Activated CD4-positive, alpha-beta memory T cell treated with anti-CD3 and anti-CD28 coated beads for 36 hours (primary cell): ENCODE measurements at regions not wholly inside any gene's neighbourhood (a gene's known extent, or its start where the extent isn't known, plus 50 kb on each side); places are given as distances from the start of the nearest gene placed in this dataset.

Experiments
- CTCF ChIA-PET: fragments of 350-600 bp; sonication (Branson Sonifier 250); formaldehyde crosslinking; loops from one replicate; lab custom pipeline; 2021; ENCODE audit warnings: antibody characterized with exemption, inconsistent platforms; lab: Charles Lee
- POLR2A ChIA-PET: fragments of 350-600 bp; sonication (Branson Sonifier 250); formaldehyde crosslinking; loops from one replicate; lab custom pipeline; 2021; ENCODE audit warnings: antibody characterized with exemption; lab: Charles Lee
- DNase-seq: peaks from one replicate; pipeline ENCODE4 v3.0.0-alpha.2; 2020
- H3K27ac Mint-ChIP-seq: one replicate; pipeline ENCODE4 v1.8.0; 2021; ENCODE audit warnings: mixed read lengths
- H3K27me3 Mint-ChIP-seq: one replicate; pipeline ENCODE4 v1.8.0; 2021; ENCODE audit warnings: mixed read lengths
- H3K36me3 Mint-ChIP-seq: one replicate; pipeline ENCODE4 v1.8.0; 2021; ENCODE audit warnings: mixed read lengths
- H3K4me1 Mint-ChIP-seq: one replicate; pipeline ENCODE4 v1.8.0; 2021; ENCODE audit warnings: low read depth, mixed read lengths
- H3K4me3 Mint-ChIP-seq: one replicate; pipeline ENCODE4 v1.8.0; 2021; ENCODE audit warnings: mild to moderate bottlenecking, mixed read lengths
- H3K9me3 Mint-ChIP-seq: one replicate; pipeline ENCODE4 v1.8.0; 2021; ENCODE audit warnings: mixed read lengths
- intact Hi-C: fragments of 100-400 bp; cut with micrococcal nuclease; formaldehyde crosslinking; loops from one replicate; pipeline ENCODE4 v1.15.1; 2023

GRCh38 chr19:28393574-28394336, 819.2 kb downstream of the UQCRFS1 start:
- ChIA-PET POLR2A (no interaction called here), CTCF (no interaction called here)
- no peaks in the 10 kb centered on the region for H3K27me3 Mint-ChIP-seq
- H3K36me3 Mint-ChIP-seq, result no peaks in the 10 kb centered on the region
- no peak for DNase-seq
- intact Hi-C loops, result no loop called here
- no peak overlapping the region for H3K27ac Mint-ChIP-seq
- peaks cover 11% of the 10 kb centered on the region for H3K9me3 Mint-ChIP-seq
- H3K4me3 Mint-ChIP-seq, result no peak overlapping the region
- no peaks in the 10 kb centered on the region for H3K4me1 Mint-ChIP-seq

- ChIA-PET CTCF (no interaction called here), POLR2A (no interaction called here)
- H3K36me3 Mint-ChIP-seq, result no peaks in the 10 kb centered on the region
- H3K27ac Mint-ChIP-seq, result no peak overlapping the region
- peaks cover 11% of the 10 kb centered on the region for H3K9me3 Mint-ChIP-seq
- no peak overlapping the region for H3K4me3 Mint-ChIP-seq
- DNase-seq, result no peak
- no peaks in the 10 kb centered on the region for H3K4me1 Mint-ChIP-seq
- H3K27me3 Mint-ChIP-seq, result no peaks in the 10 kb centered on the region
- intact Hi-C loops, result no loop called here
Observed at GRCh38 chr19:28388988-28389387, 824.0 kb downstream of the UQCRFS1 start.

GRCh38 chr19:28387507-28387906, 825.4 kb downstream of the UQCRFS1 start:
- DNase-seq, result no peak
- intact Hi-C loops, result no loop called here
- Mint-ChIP-seq H3K9me3 (peaks cover 12% of the 10 kb centered on the region), H3K4me1 (no peaks in the 10 kb centered on the region), H3K27me3 (no peaks in the 10 kb centered on the region), H3K27ac (no peak overlapping the region), H3K4me3 (no peak overlapping the region), H3K36me3 (no peaks in the 10 kb centered on the region)
- CTCF ChIA-PET, result no interaction called here
- POLR2A ChIA-PET, result no interaction called here

- POLR2A ChIA-PET, result no interaction called here
- H3K4me3 Mint-ChIP-seq, result no peak overlapping the region
- no peaks in the 10 kb centered on the region for H3K36me3 Mint-ChIP-seq
- H3K4me1 Mint-ChIP-seq, result no peaks in the 10 kb centered on the region
- H3K27ac Mint-ChIP-seq, result no peak overlapping the region
- intact Hi-C loops, result no loop called here
- no peaks in the 10 kb centered on the region for H3K27me3 Mint-ChIP-seq
- peaks cover 17% of the 10 kb centered on the region for H3K9me3 Mint-ChIP-seq
- no peak for DNase-seq
- CTCF ChIA-PET, result no interaction called here
Observed at GRCh38 chr19:28386470-28386869, 826.5 kb downstream of the UQCRFS1 start.

- no peak overlapping the region for H3K27ac Mint-ChIP-seq
- POLR2A ChIA-PET, result no interaction called here
- CTCF ChIA-PET, result no interaction called here
- no peak overlapping the region for H3K4me3 Mint-ChIP-seq
- H3K9me3 Mint-ChIP-seq, result peaks cover 18% of the 10 kb centered on the region
- no peaks in the 10 kb centered on the region for H3K27me3 Mint-ChIP-seq
- no peaks in the 10 kb centered on the region for H3K4me1 Mint-ChIP-seq
- intact Hi-C loops, result no loop called here
- no peaks in the 10 kb centered on the region for H3K36me3 Mint-ChIP-seq
- DNase-seq, result no peak
Observed at GRCh38 chr19:28386066-28386465, 826.9 kb downstream of the UQCRFS1 start.

- POLR2A ChIA-PET, result no interaction called here
- no peak for DNase-seq
- H3K27ac Mint-ChIP-seq, result no peak overlapping the region
Observed at GRCh38 chr19:28377077-28377476, 835.9 kb downstream of the UQCRFS1 start.

GRCh38 chr19:28374971-28375370, 838.0 kb downstream of the UQCRFS1 start:
- Mint-ChIP-seq H3K9me3 (peaks cover 21% of the 10 kb centered on the region), H3K4me3 (no peak overlapping the region), H3K27me3 (no peaks in the 10 kb centered on the region), H3K36me3 (no peaks in the 10 kb centered on the region), H3K27ac (no peak overlapping the region), H3K4me1 (no peaks in the 10 kb centered on the region)
- ChIA-PET POLR2A (no interaction called here), CTCF (no interaction called here)
- intact Hi-C loops, result no loop called here
- DNase-seq, result no peak

More at GRCh38 chr19:28377077-28377476, 835.9 kb downstream of the UQCRFS1 start:
- Mint-ChIP-seq H3K9me3 (peaks cover 21% of the 10 kb centered on the region), H3K36me3 (no peaks in the 10 kb centered on the region), H3K4me3 (no peak overlapping the region), H3K4me1 (no peaks in the 10 kb centered on the region), H3K27me3 (no peaks in the 10 kb centered on the region)
- CTCF ChIA-PET, result no interaction called here
- intact Hi-C loops, result no loop called here

GRCh38 chr19:28372576-28373247, 840.2 kb downstream of the UQCRFS1 start:
- Mint-ChIP-seq H3K4me1 (no peaks in the 10 kb centered on the region), H3K36me3 (no peaks in the 10 kb centered on the region)

GRCh38 chr19:28367146-28367545, 845.8 kb downstream of the UQCRFS1 start:
- no peaks in the 10 kb centered on the region for H3K27me3 Mint-ChIP-seq
- no peak overlapping the region for H3K4me3 Mint-ChIP-seq
- peaks cover 18% of the 10 kb centered on the region for H3K9me3 Mint-ChIP-seq
- no peaks in the 10 kb centered on the region for H3K36me3 Mint-ChIP-seq
- intact Hi-C loops, result no loop called here
- ChIA-PET POLR2A (no interaction called here), CTCF (no interaction called here)
- H3K4me1 Mint-ChIP-seq, result no peaks in the 10 kb centered on the region
- no peak overlapping the region for H3K27ac Mint-ChIP-seq
- no peak for DNase-seq

More at GRCh38 chr19:28372576-28373247, 840.2 kb downstream of the UQCRFS1 start:
- H3K9me3 Mint-ChIP-seq, result peaks cover 20% of the 10 kb centered on the region
- ChIA-PET CTCF (no interaction called here), POLR2A (no interaction called here)
- DNase-seq, result no peak
- intact Hi-C loops, result no loop called here
- no peaks in the 10 kb centered on the region for H3K27me3 Mint-ChIP-seq
- no peak overlapping the region for H3K27ac Mint-ChIP-seq
- H3K4me3 Mint-ChIP-seq, result no peak overlapping the region

- ChIA-PET CTCF (no interaction called here), POLR2A (no interaction called here)
- H3K4me3 Mint-ChIP-seq, result no peak overlapping the region
- no peaks in the 10 kb centered on the region for H3K27me3 Mint-ChIP-seq
- no peak for DNase-seq
- no peak overlapping the region for H3K27ac Mint-ChIP-seq
- no peaks in the 10 kb centered on the region for H3K4me1 Mint-ChIP-seq
- intact Hi-C loops, result no loop called here
- no peaks in the 10 kb centered on the region for H3K36me3 Mint-ChIP-seq
- H3K9me3 Mint-ChIP-seq, result peaks cover 8% of the 10 kb centered on the region
Observed at GRCh38 chr19:28363254-28363653, 849.7 kb downstream of the UQCRFS1 start.

- no peak for DNase-seq
- Mint-ChIP-seq H3K4me1 (no peaks in the 10 kb centered on the region), H3K27me3 (no peaks in the 10 kb centered on the region), H3K4me3 (no peak overlapping the region), H3K9me3 (peaks cover 13% of the 10 kb centered on the region), H3K27ac (no peak overlapping the region), H3K36me3 (no peaks in the 10 kb centered on the region)
- intact Hi-C loops, result no loop called here
- ChIA-PET POLR2A (no interaction called here), CTCF (no interaction called here)
Observed at GRCh38 chr19:28359431-28360414, 853.2 kb downstream of the UQCRFS1 start.

- peaks cover 17% of the 10 kb centered on the region for H3K9me3 Mint-ChIP-seq
- no peak overlapping the region for H3K27ac Mint-ChIP-seq
- POLR2A ChIA-PET, result no interaction called here
- no peaks in the 10 kb centered on the region for H3K36me3 Mint-ChIP-seq
- DNase-seq, result no peak
- intact Hi-C loops, result no loop called here
- H3K27me3 Mint-ChIP-seq, result no peaks in the 10 kb centered on the region
- H3K4me1 Mint-ChIP-seq, result no peaks in the 10 kb centered on the region
- no peak overlapping the region for H3K4me3 Mint-ChIP-seq
- CTCF ChIA-PET, result no interaction called here
Observed at GRCh38 chr19:28358633-28359032, 854.3 kb downstream of the UQCRFS1 start.
